Right lobe of liver (tissue), 4 donors: ENCODE measurements at regions not wholly inside any gene's neighbourhood (a gene's known extent, or its start where the extent isn't known, plus 50 kb on each side); places are given as distances from the start of the nearest gene placed in this dataset.

Experiments
- POLR2A ChIP-seq: fragments of 450-650 bp; IDR thresholded peaks from one replicate; pipeline ENCODE4 v1.6.1; 2017; ENCODE audit warnings: antibody characterized with exemption, mild to moderate bottlenecking
- TF ChIP-seq, protein P1 (sequence below), 4 donors: fragments of 200-600 bp in 3 of 4; fragments of 450-650 bp in 1 of 4; IDR thresholded peaks; one replicate each; pipeline versions ENCODE4 v1.5.1 to v1.8.0; 2016 to 2022; ENCODE audit warnings: antibody characterized with exemption in 4 of 4, mild to moderate bottlenecking in 2 of 4
- donor health status: DM: no; HTN: no; CAD: no.
- donor health status: DM: no; HTN: no; CAD: no.
- donor health status: DM: no; HTN: yes; CAD: no.

DNA sequence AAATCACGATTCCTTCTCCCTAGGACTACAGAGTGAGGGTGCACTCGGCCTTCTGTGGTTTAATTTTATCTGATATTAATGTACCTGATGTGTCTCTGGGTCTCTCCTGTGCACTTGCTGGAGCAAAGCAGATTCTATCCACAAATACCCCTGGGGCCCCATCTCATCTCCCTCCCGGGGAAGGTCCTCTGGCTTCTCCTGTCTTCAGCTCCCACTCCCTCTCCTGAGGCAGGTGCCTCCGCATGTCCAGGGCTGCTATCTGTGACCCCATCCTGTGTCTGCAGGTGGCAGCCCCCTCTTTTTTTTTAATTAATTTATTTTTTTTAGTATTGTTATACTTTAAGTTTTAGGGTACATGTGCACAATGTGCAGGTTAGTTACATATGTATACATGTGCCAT lies 558.7 kb downstream of the BRD1 start:
- no peak for TF ChIP-seq POLR2A
- TF ChIP-seq, protein P1, sequence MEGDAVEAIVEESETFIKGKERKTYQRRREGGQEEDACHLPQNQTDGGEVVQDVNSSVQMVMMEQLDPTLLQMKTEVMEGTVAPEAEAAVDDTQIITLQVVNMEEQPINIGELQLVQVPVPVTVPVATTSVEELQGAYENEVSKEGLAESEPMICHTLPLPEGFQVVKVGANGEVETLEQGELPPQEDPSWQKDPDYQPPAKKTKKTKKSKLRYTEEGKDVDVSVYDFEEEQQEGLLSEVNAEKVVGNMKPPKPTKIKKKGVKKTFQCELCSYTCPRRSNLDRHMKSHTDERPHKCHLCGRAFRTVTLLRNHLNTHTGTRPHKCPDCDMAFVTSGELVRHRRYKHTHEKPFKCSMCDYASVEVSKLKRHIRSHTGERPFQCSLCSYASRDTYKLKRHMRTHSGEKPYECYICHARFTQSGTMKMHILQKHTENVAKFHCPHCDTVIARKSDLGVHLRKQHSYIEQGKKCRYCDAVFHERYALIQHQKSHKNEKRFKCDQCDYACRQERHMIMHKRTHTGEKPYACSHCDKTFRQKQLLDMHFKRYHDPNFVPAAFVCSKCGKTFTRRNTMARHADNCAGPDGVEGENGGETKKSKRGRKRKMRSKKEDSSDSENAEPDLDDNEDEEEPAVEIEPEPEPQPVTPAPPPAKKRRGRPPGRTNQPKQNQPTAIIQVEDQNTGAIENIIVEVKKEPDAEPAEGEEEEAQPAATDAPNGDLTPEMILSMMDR (IDR thresholded peaks at IDR 0.05), result no peak
